Neural cell (in vitro differentiated cells): ENCODE measurements at regions not wholly inside any gene's neighbourhood (a gene's known extent, or its start where the extent isn't known, plus 50 kb on each side); places are given as distances from the start of the nearest gene placed in this dataset.

Experiments used
- H2AFZ ChIP-seq: fragments of 200-600, 300-800 bp; sonication (generic), shearing (Covaris generic); 2 replicates; pipeline ENCODE4 v1.6.0; 2014; ENCODE audit warnings: low read depth, mild to moderate bottlenecking, antibody characterized with exemption, low read length, moderate library complexity
- H3F3A ChIP-seq: fragments of 200-600 bp; shearing (Covaris generic); 2 replicates; pipeline ENCODE4 v1.6.1; 2016; ENCODE audit warnings: mild to moderate bottlenecking, moderate library complexity, mixed read lengths, antibody characterized with exemption, low read length; ENCODE audit not compliant: insufficient read depth, poor library complexity, severe bottlenecking
- H3K27ac ChIP-seq: fragments of 200-600, 300-800 bp; sonication (generic), shearing (Covaris generic); 2 replicates; pipeline ENCODE4 v1.5.1; 2014; ENCODE audit warnings: mild to moderate bottlenecking, low read length, moderate library complexity
- H3K27me3 ChIP-seq: fragments of 300-800, 200-600 bp; sonication (generic), shearing (Covaris generic); 2 replicates; pipeline ENCODE4 v1.6.0; 2014; ENCODE audit warnings: mild to moderate bottlenecking, low read depth, low read length, moderate library complexity; ENCODE audit not compliant: insufficient read depth
- H3K36me3 ChIP-seq: fragments of 300-800, 200-600 bp; sonication (generic), shearing (Covaris generic); 2 replicates; pipeline ENCODE4 v1.5.1; 2014; ENCODE audit warnings: mild to moderate bottlenecking, antibody characterized with exemption, low read length, moderate library complexity; ENCODE audit not compliant: insufficient read depth
- H3K4me2 ChIP-seq: fragments of 300-800, 200-600 bp; sonication (generic), shearing (Covaris generic); 2 replicates; pipeline ENCODE4 v1.6.0; 2014; ENCODE audit warnings: mild to moderate bottlenecking, low read length
- H3K4me3 ChIP-seq: fragments of 300-800, 200-600 bp; sonication (generic), shearing (Covaris generic); 2 replicates; pipeline ENCODE4 v1.5.1; 2014; ENCODE audit warnings: mild to moderate bottlenecking, low read length, moderate library complexity
- H3K79me2 ChIP-seq: fragments of 200-600 bp; shearing (Covaris generic); replicated peaks from 2 replicates; pipeline ENCODE4 v1.6.0; 2014; ENCODE audit warnings: mild to moderate bottlenecking, low read length, moderate library complexity; ENCODE audit not compliant: insufficient read depth
- H3K9ac ChIP-seq: fragments of 300-800, 200-600 bp; sonication (generic), shearing (Covaris generic); 2 replicates; pipeline ENCODE4 v1.6.1; 2016; ENCODE audit warnings: mild to moderate bottlenecking, low read length, mixed read lengths
- H3K9me2 ChIP-seq: fragments of 200-600 bp; shearing (Covaris generic); 2 replicates; pipeline ENCODE4 v1.6.1; 2016; ENCODE audit warnings: mild to moderate bottlenecking, low read length, mixed read lengths; ENCODE audit not compliant: insufficient read depth
- H3K9me3 ChIP-seq: fragments of 200-600, 300-800 bp; sonication (generic), shearing (Covaris generic); 2 replicates; pipeline ENCODE4 v1.6.1; 2016; ENCODE audit warnings: mild to moderate bottlenecking, mixed run types, low read length, moderate library complexity, mixed read lengths
- H4K20me1 ChIP-seq: fragments of 200-600 bp; shearing (Covaris generic); 2 replicates; pipeline ENCODE4 v1.6.1; 2016; ENCODE audit warnings: mild to moderate bottlenecking, mixed run types; ENCODE audit not compliant: insufficient read depth
- EP300 ChIP-seq: fragments of 450-650 bp; conservative IDR thresholded peaks from 2 replicates; pipeline ENCODE4 v1.6.1; 2014; ENCODE audit warnings: antibody characterized with exemption, mild to moderate bottlenecking, moderate library complexity; ENCODE audit not compliant: poor library complexity, severe bottlenecking
- EZH2 ChIP-seq: fragments of 200-600, 300-800 bp; shearing (Covaris generic), sonication (generic); IDR thresholded peaks from 2 replicates; pipeline ENCODE4 v1.6.1; 2014; ENCODE audit warnings: antibody characterized with exemption, low read length, borderline replicate concordance, mild to moderate bottlenecking; ENCODE audit not compliant: insufficient read depth, poor library complexity, severe bottlenecking
- MXI1 ChIP-seq: fragments of 450-650 bp; conservative IDR thresholded peaks from 2 replicates; pipeline ENCODE4 v1.6.1; 2014; ENCODE audit warnings: antibody characterized with exemption, mild to moderate bottlenecking; ENCODE audit not compliant: poor library complexity, severe bottlenecking
- POLR2AphosphoS5 ChIP-seq: IDR thresholded peaks from 2 replicates; pipeline ENCODE4 v1.6.1; 2012
- RAD21 ChIP-seq: fragments of 450-650 bp; conservative IDR thresholded peaks from 2 replicates; pipeline ENCODE4 v1.6.1; 2014; ENCODE audit warnings: antibody characterized with exemption, mild to moderate bottlenecking, moderate library complexity
- SMC3 ChIP-seq: fragments of 450-650 bp; conservative IDR thresholded peaks from 2 replicates; pipeline ENCODE4 v1.6.1; 2014; ENCODE audit warnings: antibody characterized with exemption, mild to moderate bottlenecking, moderate library complexity; ENCODE audit not compliant: poor library complexity
- TAF1 ChIP-seq: IDR thresholded peaks from 2 replicates; pipeline ENCODE4 v1.6.1; 2012; ENCODE audit warnings: low read depth
- TF ChIP-seq, protein P1 (sequence below): fragments of 450-650 bp; IDR thresholded peaks from 2 replicates; pipeline ENCODE4 v1.5.1; 2014; ENCODE audit warnings: antibody characterized with exemption, mild to moderate bottlenecking, moderate library complexity; ENCODE audit not compliant: poor library complexity, severe bottlenecking
- TF ChIP-seq, protein P2 (sequence below): IDR thresholded peaks from 2 replicates; pipeline ENCODE4 v1.6.1; 2012; ENCODE audit warnings: borderline replicate concordance

DNA sequence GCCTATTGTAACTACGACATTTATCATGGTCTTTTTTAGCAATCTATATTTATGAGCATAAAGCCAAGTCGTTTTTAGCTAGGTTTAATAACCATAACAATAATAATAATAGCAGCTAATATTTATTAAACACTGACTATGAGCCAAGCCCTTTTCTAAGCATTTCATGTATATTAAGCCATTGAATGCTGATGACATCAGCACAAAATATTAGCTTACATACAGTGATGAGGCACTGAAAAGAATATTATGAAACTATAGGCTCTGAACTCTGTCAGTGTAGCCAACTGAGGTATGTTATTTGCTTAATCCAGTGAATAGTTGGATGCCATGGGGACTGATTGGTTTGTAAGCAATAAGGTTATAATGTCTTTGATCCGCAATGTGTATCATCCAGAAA is 235.2 kb downstream of the NDFIP2 start:
- Histone ChIP-seq H3K9me2 (no peaks in the 10 kb centered on the region), H3K79me2 (no peaks in the 10 kb centered on the region), H3K4me3 (no peak overlapping the region), H3F3A (no peaks in the 10 kb centered on the region), H2AFZ (no peak overlapping the region), H3K9me3 (no peaks in the 10 kb centered on the region), H3K27me3 (no peaks in the 10 kb centered on the region), H4K20me1 (no peaks in the 10 kb centered on the region), H3K36me3 (no peaks in the 10 kb centered on the region), H3K4me2 (no peak overlapping the region), H3K27ac (no peak overlapping the region), H3K9ac (no peak overlapping the region)
- TF ChIP-seq RAD21 (no peak), MXI1 (no peak), SMC3 (no peak), EP300 (no peak), EZH2 (no peak), POLR2AphosphoS5 (no peak), TAF1 (no peak)
- TF ChIP-seq, protein P1, sequence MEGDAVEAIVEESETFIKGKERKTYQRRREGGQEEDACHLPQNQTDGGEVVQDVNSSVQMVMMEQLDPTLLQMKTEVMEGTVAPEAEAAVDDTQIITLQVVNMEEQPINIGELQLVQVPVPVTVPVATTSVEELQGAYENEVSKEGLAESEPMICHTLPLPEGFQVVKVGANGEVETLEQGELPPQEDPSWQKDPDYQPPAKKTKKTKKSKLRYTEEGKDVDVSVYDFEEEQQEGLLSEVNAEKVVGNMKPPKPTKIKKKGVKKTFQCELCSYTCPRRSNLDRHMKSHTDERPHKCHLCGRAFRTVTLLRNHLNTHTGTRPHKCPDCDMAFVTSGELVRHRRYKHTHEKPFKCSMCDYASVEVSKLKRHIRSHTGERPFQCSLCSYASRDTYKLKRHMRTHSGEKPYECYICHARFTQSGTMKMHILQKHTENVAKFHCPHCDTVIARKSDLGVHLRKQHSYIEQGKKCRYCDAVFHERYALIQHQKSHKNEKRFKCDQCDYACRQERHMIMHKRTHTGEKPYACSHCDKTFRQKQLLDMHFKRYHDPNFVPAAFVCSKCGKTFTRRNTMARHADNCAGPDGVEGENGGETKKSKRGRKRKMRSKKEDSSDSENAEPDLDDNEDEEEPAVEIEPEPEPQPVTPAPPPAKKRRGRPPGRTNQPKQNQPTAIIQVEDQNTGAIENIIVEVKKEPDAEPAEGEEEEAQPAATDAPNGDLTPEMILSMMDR, result no peak
- TF ChIP-seq, protein P2, sequence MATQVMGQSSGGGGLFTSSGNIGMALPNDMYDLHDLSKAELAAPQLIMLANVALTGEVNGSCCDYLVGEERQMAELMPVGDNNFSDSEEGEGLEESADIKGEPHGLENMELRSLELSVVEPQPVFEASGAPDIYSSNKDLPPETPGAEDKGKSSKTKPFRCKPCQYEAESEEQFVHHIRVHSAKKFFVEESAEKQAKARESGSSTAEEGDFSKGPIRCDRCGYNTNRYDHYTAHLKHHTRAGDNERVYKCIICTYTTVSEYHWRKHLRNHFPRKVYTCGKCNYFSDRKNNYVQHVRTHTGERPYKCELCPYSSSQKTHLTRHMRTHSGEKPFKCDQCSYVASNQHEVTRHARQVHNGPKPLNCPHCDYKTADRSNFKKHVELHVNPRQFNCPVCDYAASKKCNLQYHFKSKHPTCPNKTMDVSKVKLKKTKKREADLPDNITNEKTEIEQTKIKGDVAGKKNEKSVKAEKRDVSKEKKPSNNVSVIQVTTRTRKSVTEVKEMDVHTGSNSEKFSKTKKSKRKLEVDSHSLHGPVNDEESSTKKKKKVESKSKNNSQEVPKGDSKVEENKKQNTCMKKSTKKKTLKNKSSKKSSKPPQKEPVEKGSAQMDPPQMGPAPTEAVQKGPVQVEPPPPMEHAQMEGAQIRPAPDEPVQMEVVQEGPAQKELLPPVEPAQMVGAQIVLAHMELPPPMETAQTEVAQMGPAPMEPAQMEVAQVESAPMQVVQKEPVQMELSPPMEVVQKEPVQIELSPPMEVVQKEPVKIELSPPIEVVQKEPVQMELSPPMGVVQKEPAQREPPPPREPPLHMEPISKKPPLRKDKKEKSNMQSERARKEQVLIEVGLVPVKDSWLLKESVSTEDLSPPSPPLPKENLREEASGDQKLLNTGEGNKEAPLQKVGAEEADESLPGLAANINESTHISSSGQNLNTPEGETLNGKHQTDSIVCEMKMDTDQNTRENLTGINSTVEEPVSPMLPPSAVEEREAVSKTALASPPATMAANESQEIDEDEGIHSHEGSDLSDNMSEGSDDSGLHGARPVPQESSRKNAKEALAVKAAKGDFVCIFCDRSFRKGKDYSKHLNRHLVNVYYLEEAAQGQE, result no peak

DNA sequence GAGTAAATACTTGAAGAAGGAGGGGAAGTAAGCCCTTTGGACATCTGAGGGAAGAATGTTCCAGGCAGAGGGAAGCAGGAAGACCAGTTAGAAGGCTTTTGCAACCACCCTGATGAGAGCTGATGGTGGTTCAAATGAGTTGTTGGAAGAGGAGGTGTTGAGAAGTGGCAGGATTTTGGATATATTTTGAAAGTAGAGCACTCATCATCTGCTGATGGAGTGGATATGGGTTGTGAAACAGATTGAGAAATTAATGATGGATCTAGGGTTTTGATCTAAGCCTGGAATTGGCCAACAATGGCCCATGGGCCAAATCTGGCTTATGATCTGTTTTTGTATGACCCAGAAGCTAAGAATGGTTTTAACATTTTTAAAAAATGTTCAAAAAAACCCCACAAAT is 230.7 kb downstream of the NDFIP2 start:
- Histone ChIP-seq H4K20me1 (no peaks in the 10 kb centered on the region), H3K9me3 (no peaks in the 10 kb centered on the region), H3K27me3 (no peaks in the 10 kb centered on the region), H3K36me3 (no peaks in the 10 kb centered on the region), H3K9me2 (no peaks in the 10 kb centered on the region), H3K4me3 (no peak overlapping the region), H3K79me2 (no peaks in the 10 kb centered on the region), H3F3A (no peaks in the 10 kb centered on the region), H3K4me2 (no peak overlapping the region), H2AFZ (no peak overlapping the region), H3K9ac (no peak overlapping the region), H3K27ac (no peak overlapping the region)
- no peak for TF ChIP-seq TAF1
- no peak for TF ChIP-seq EZH2
- TF ChIP-seq, protein P1, result no peak
- TF ChIP-seq, protein P2, result no peak
- no peak for TF ChIP-seq SMC3
- no peak for TF ChIP-seq MXI1
